PC-3 (cell line): ENCODE measurements at regions not wholly inside any gene's neighbourhood (a gene's known extent, or its start where the extent isn't known, plus 50 kb on each side); places are given as distances from the start of the nearest gene placed in this dataset.

Source experiments
- ATAC-seq: fragments of 200-7000 bp; cut with Tn5 transposase; 2 replicates; pipeline ENCODE4 v1.9.1; 2020; ENCODE audit warnings: mild to moderate bottlenecking, moderate library complexity
- BruUV-seq: library from RNA; stranded (reverse); fragments of 400-500 nt; replicated peaks from 2 replicates; lab custom pipeline; 2021; lab: Mats Ljungman, UMichigan
- CTCF ChIA-PET: fragments of 300-600 bp; sonication (Branson Sonifier 250); formaldehyde crosslinking; loops from one replicate; lab custom pipeline; 2022; ENCODE audit warnings: antibody characterized with exemption; lab: Charles Lee
- POLR2A ChIA-PET: fragments of 300-600 bp; sonication (Branson Sonifier 250); formaldehyde crosslinking; loops from one replicate; lab custom pipeline; 2022; ENCODE audit warnings: antibody characterized with exemption; ENCODE audit not compliant: unreplicated experiment; lab: Charles Lee
- DNase-seq: peaks from one replicate; pipeline ENCODE4 v3.0.0-alpha.2; 2015
- H2AFZ ChIP-seq: fragments of 300-600 bp; sonication (generic); 2 replicates; pipeline ENCODE4 v1.6.0; 2016; ENCODE audit warnings: antibody characterized with exemption, low read length
- H3F3A ChIP-seq: fragments of 300-600 bp; sonication (generic); one replicate; pipeline ENCODE4 v1.6.0; 2017; ENCODE audit warnings: antibody characterized with exemption, low read length, control low read depth, mild to moderate bottlenecking; ENCODE audit not compliant: unreplicated experiment
- H3K27ac ChIP-seq: fragments of 300-600 bp; sonication (generic); 2 replicates; pipeline ENCODE4 v1.5.1; 2016; ENCODE audit warnings: mild to moderate bottlenecking, low read length
- H3K27me3 ChIP-seq: fragments of 300-600 bp; sonication (generic); 2 replicates; pipeline ENCODE4 v1.6.1; 2016; ENCODE audit warnings: low read length, mixed read lengths
- H3K36me3 ChIP-seq: fragments of 300-600 bp; sonication (generic); 2 replicates; pipeline ENCODE4 v1.6.1; 2016; ENCODE audit warnings: low read depth, mixed run types, low read length, mixed read lengths
- H3K4me1 ChIP-seq: fragments of 300-600 bp; sonication (generic); 2 replicates; pipeline ENCODE4 v1.5.1; 2016; ENCODE audit warnings: low read length; ENCODE audit not compliant: insufficient read depth
- H3K4me2 ChIP-seq: fragments of 300-600 bp; sonication (generic); 2 replicates; pipeline ENCODE4 v1.6.0; 2016; ENCODE audit warnings: low read length
- H3K4me3 ChIP-seq: fragments of 300-600 bp; sonication (generic); 2 replicates; pipeline ENCODE4 v1.5.1; 2016; ENCODE audit warnings: mild to moderate bottlenecking, low read length, mixed read lengths
- H3K79me2 ChIP-seq: fragments of 300-600 bp; sonication (generic); 2 replicates; pipeline ENCODE4 v1.6.1; 2017; ENCODE audit warnings: low read length, mixed read lengths
- H3K9ac ChIP-seq: fragments of 300-600 bp; sonication (generic); 2 replicates; pipeline ENCODE4 v1.6.0; 2016; ENCODE audit warnings: mild to moderate bottlenecking, low read length
- H3K9me2 ChIP-seq: fragments of 300-600 bp; sonication (generic); replicated peaks from 2 replicates; pipeline ENCODE4 v1.6.1; 2016; ENCODE audit warnings: mixed run types, low read length, mixed read lengths
- H3K9me3 ChIP-seq: fragments of 300-600 bp; sonication (generic); 2 replicates; pipeline ENCODE4 v1.6.1; 2016; ENCODE audit warnings: low read length, mixed read lengths
- H4K20me1 ChIP-seq: fragments of 300-600 bp; sonication (generic); 2 replicates; pipeline ENCODE4 v1.6.1; 2016; ENCODE audit warnings: low read length, mixed read lengths
- CTCF ChIP-seq: fragments of 300-600 bp; sonication (generic); conservative IDR thresholded peaks from 2 replicates; pipeline ENCODE4 v1.5.1; 2017; ENCODE audit warnings: antibody characterized with exemption, low read depth, mild to moderate bottlenecking, low read length
- EZH2 ChIP-seq: fragments of 300-600 bp; sonication (generic); IDR thresholded peaks from one replicate; pipeline ENCODE4 v1.6.1; 2017; ENCODE audit warnings: antibody characterized with exemption, mild to moderate bottlenecking, low read length; ENCODE audit not compliant: unreplicated experiment
- EZH2phosphoT487 ChIP-seq: fragments of 300-600 bp; sonication (generic); IDR thresholded peaks from 2 replicates; pipeline ENCODE4 v1.6.1; 2018; ENCODE audit warnings: mild to moderate bottlenecking, antibody characterized with exemption, low read length, borderline replicate concordance
- intact Hi-C: fragments of 100-400 bp; cut with micrococcal nuclease; formaldehyde crosslinking; loops from 2 replicates; pipeline ENCODE4 v1.9.0; 2023

DNA sequence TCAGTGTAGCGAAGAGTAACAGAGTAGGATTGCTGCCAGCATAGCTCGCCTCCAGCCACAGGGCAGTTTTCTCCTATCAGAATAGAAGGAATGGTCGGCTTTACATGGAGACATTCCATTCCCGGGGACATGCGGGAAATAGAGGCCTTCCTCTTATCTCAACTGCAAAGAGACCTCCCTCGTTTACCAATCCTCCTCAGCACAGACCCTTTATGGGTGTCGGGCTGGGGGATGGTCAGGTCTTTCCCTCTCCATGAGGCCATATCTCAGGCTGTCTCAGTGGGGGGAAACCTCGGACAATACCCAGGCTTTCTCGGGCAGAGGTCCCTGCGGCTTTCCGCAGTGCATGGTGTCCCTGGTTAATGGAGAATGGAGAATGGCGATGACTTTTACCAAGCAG lies 285.0 kb downstream of the ASMT start:
- ATAC-seq, result no peak
- intact Hi-C loops, result no loop called here
- POLR2A ChIA-PET, result no interaction called here

DNA sequence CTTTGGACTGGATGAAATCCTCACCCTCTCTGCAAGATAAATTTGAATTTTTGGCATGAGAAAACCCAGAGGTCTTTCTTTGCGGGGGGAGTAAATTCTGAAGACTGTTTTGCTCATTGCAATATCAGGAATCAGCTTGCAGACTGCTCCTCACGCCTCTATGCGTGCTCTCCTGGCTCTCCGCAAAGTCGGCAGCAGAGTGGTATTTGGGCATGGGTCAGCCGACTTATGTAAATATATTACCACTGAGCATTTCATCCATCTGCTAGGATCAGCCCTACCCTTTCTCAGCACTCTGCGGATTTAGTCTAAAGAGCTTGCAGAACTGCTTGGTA lies 288.0 kb downstream of the ASMT start:
- no peaks in the 10 kb centered on the region for H3K27me3 ChIP-seq
- ChIA-PET POLR2A (no interaction called here), CTCF (no interaction called here)
- H3K36me3 ChIP-seq, result no peaks in the 10 kb centered on the region
- H3F3A ChIP-seq, result peaks cover 4% of the 10 kb centered on the region
- H4K20me1 ChIP-seq, result no peaks in the 10 kb centered on the region
- no peak for DNase-seq
- peak overlapping the region; percentile 85 for H3K9ac ChIP-seq
- H2AFZ ChIP-seq, result peak overlapping the region; percentile 80
- BruUV-seq, result TSS peak; percentile 49
- no peaks in the 10 kb centered on the region for H3K79me2 ChIP-seq
- intact Hi-C loops, result loop anchor here (1.0 kb wide), 1 partner anchor 29 kb away; no protein-coding TSS in a partner anchor
- H3K4me3 ChIP-seq, result peak overlapping the region; percentile 65
- no peaks in the 10 kb centered on the region for H3K9me2 ChIP-seq
- no peaks in the 10 kb centered on the region for H3K9me3 ChIP-seq
- H3K27ac ChIP-seq, result peak overlapping the region; percentile 100
- ATAC-seq, result peak; percentile 55
- H3K4me1 ChIP-seq, result peaks cover 17% of the 10 kb centered on the region
- TF ChIP-seq CTCF (no peak), EZH2phosphoT487 (no peak), EZH2 (no peak)
- peak overlapping the region; percentile 89 for H3K4me2 ChIP-seq

More for the DNA sequence above, 285.0 kb downstream of the ASMT start:
- H3K27me3 ChIP-seq, result no peaks in the 10 kb centered on the region
- H3K9ac ChIP-seq, result no peak overlapping the region
- H3K4me2 ChIP-seq, result no peak overlapping the region
- CTCF ChIA-PET, result no interaction called here
- peaks cover 17% of the 10 kb centered on the region for H3K4me1 ChIP-seq
- DNase-seq, result no peak
- H3F3A ChIP-seq, result peaks cover 4% of the 10 kb centered on the region
- TF ChIP-seq EZH2phosphoT487, result no peak
- no peak for TF ChIP-seq EZH2
- no peak for TF ChIP-seq CTCF
- no peak overlapping the region for H2AFZ ChIP-seq
- H3K79me2 ChIP-seq, result no peaks in the 10 kb centered on the region
- no peaks in the 10 kb centered on the region for H4K20me1 ChIP-seq
- no peak overlapping the region for H3K27ac ChIP-seq
- no peak overlapping the region for H3K4me3 ChIP-seq
- H3K36me3 ChIP-seq, result no peaks in the 10 kb centered on the region
- BruUV-seq, result no TSS peak
- H3K9me3 ChIP-seq, result no peaks in the 10 kb centered on the region
- no peaks in the 10 kb centered on the region for H3K9me2 ChIP-seq

DNA sequence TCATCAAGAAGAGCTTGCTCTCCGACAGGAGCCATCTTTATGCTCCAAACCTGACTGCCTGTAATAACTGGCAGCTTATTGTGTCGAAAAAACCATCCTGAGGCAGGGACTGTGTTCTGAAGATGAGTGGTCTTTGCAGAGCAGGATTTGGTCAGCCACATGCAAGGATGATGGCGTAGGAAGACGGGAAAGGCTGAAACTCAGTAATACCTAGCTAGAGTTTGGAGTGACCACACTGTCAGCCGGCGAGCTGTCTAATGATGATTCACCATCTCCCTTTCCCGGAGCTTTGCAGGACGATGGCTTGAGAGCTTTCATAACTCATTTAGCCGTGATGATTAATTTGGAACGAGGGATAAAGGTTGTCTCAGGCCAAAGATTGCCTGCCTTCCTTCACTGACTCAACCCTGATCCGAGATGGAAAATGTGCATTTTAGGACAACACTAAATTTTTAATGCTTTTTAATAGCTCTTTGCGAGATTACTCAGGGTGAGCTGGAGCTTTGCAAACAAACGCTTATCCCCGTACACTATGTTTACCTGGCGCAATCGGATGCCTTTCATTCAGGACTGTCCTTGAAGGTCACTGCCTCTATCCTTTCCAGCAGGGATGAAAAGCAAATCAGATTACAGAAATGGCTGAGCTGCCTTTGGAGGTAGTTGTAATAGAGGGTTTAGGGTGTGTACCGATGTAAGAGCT lies 288.5 kb downstream of the ASMT start:
- ChIA-PET CTCF (no interaction called here), POLR2A (no interaction called here)
- Histone ChIP-seq H3K9me3 (no peaks in the 10 kb centered on the region), H3K27ac (peak overlapping the region; percentile 100), H3K9ac (peak overlapping the region; percentile 85), H2AFZ (peak overlapping the region; percentile 80), H3K36me3 (no peaks in the 10 kb centered on the region), H3K4me3 (peak overlapping the region; percentile 65), H3K4me1 (peaks cover 17% of the 10 kb centered on the region), H3K79me2 (no peaks in the 10 kb centered on the region), H3K4me2 (peak overlapping the region; percentile 89), H4K20me1 (no peaks in the 10 kb centered on the region), H3F3A (peaks cover 4% of the 10 kb centered on the region), H3K9me2 (no peaks in the 10 kb centered on the region), H3K27me3 (no peaks in the 10 kb centered on the region)
- no TSS peak for BruUV-seq
- intact Hi-C loops, result loop anchor here (1.0 kb wide), 1 partner anchor 29 kb away; no protein-coding TSS in a partner anchor
- DNase-seq, result peak; percentile 95
- peak; percentile 89 for ATAC-seq
- TF ChIP-seq EZH2 (no peak), CTCF (no peak), EZH2phosphoT487 (no peak)
